ENCODE measurements at regions not wholly inside any gene's neighbourhood (a gene's known extent, or its start where the extent isn't known, plus 50 kb on each side); places are given as distances from the start of the nearest gene placed in this dataset.
"Not testable (repeated sequence)": the region's sequence is repeated elsewhere in the genome, so short reads cannot be mapped to it uniquely, and the experiment has no call there.

GRCh38 chr10:70990156-70990555, 101.8 kb upstream of the PCBD1 start:
- DNase-seq (ENCODE audit: low spot score), result not testable (repeated sequence)

GRCh38 chr10:70990681-70991080, 102.3 kb upstream of the PCBD1 start:
- DNase-seq (ENCODE audit: low spot score), result no peak

GRCh38 chr10:70991140-70992124, 103.1 kb upstream of the PCBD1 start:
- no peak for DNase-seq (ENCODE audit: low spot score)

- no peak for DNase-seq (ENCODE audit: low spot score)
Measured at GRCh38 chr10:70992436-70992835, 104.1 kb upstream of the PCBD1 start.

- DNase-seq (ENCODE audit: low spot score), result no peak
Measured at GRCh38 chr10:70993051-70993450, 104.7 kb upstream of the PCBD1 start.

- no peak for DNase-seq (ENCODE audit: low spot score)
Measured at GRCh38 chr10:70996549-70996948, 108.2 kb upstream of the PCBD1 start.

GRCh38 chr10:70997236-70997635, 108.9 kb upstream of the PCBD1 start:
- no peak for DNase-seq (ENCODE audit: low spot score)

- no peak for DNase-seq (ENCODE audit: low spot score)
Measured at GRCh38 chr10:70998086-70998485, 109.7 kb upstream of the PCBD1 start.

- no peak for DNase-seq (ENCODE audit: low spot score)
Measured at GRCh38 chr10:71001470-71001869, 113.1 kb upstream of the PCBD1 start.

GRCh38 chr10:71004176-71005075, 116.1 kb upstream of the PCBD1 start:
- DNase-seq (ENCODE audit: low spot score), result no peak

- DNase-seq (ENCODE audit: low spot score), result no peak
Measured at GRCh38 chr10:71005337-71006305, 117.3 kb upstream of the PCBD1 start.

- no peak for DNase-seq (ENCODE audit: low spot score)
Measured at GRCh38 chr10:71006506-71006905, 118.1 kb upstream of the PCBD1 start.

GRCh38 chr10:71007516-71007915, 119.2 kb upstream of the PCBD1 start:
- DNase-seq (ENCODE audit: low spot score), result no peak

GRCh38 chr10:71008150-71008549, 119.8 kb upstream of the PCBD1 start:
- DNase-seq (ENCODE audit: low spot score), result no peak

GRCh38 chr10:71009126-71009525, 120.8 kb upstream of the PCBD1 start:
- no peak for DNase-seq (ENCODE audit: low spot score)

- DNase-seq (ENCODE audit: low spot score), result no peak
Measured at GRCh38 chr10:71010730-71011129, 122.4 kb upstream of the PCBD1 start.

- no peak for DNase-seq (ENCODE audit: low spot score)
Measured at GRCh38 chr10:71011141-71011540, 122.8 kb upstream of the PCBD1 start.

- no peak for DNase-seq (ENCODE audit: low spot score)
Measured at GRCh38 chr10:71014021-71014805, 125.8 kb upstream of the PCBD1 start.

- DNase-seq (ENCODE audit: low spot score), result no peak
Measured at GRCh38 chr10:71015674-71016073, 127.3 kb upstream of the PCBD1 start.

GRCh38 chr10:71020061-71020460, 131.7 kb upstream of the PCBD1 start:
- DNase-seq (ENCODE audit: low spot score), result not testable (repeated sequence)

- no peak for DNase-seq (ENCODE audit: low spot score)
Measured at GRCh38 chr10:71021402-71021801, 133.0 kb upstream of the PCBD1 start.
